K562 (cell line): ENCODE measurements at regions not wholly inside any gene's neighbourhood (a gene's known extent, or its start where the extent isn't known, plus 50 kb on each side); places are given as distances from the start of the nearest gene placed in this dataset.

ENCODE experiments used
- ATAC-seq: fragments of 200-7000 bp; cut with Tn5 transposase; 3 replicates; pipeline ENCODE4 v1.9.1; 2020; ENCODE audit warnings: moderate library complexity
- BruUV-seq: library from RNA; stranded (reverse); fragments of 400-500 nt; replicated peaks from 2 replicates; lab custom pipeline; 2021; lab: Mats Ljungman, UMichigan
- CTCF ChIA-PET: fragments of 300-600 bp; formaldehyde crosslinking; extraction: SDS; loops from one replicate; lab custom pipeline; 2021; ENCODE audit warnings: low intra/inter-chr PET ratio; lab: Yijun Ruan, JAX
- POLR2A ChIA-PET: fragments of 300-600, 350-650 bp; sonication (Branson Sonifier 250); formaldehyde crosslinking; extraction: SDS; loops from one replicate; lab custom pipeline; 2021; ENCODE audit warnings: antibody characterized with exemption, inconsistent platforms; lab: Yijun Ruan, JAX
- DNase-seq, 4 experiments: peaks; one replicate each; pipeline versions ENCODE4 v3.0.0 to v3.0.0-alpha.2; 2011 to 2018; ENCODE audit warnings: low spot score in 3 of 4, mixed read lengths in 3 of 4; ENCODE audit errors: extremely low read depth in 1 of 4
- FAIRE-seq: peaks from 2 replicates; lab custom pipeline; 2011; peaks lifted over from hg19 to GRCh38; lab: Jason Lieb, UNC
- H2AFZ ChIP-seq: 2 replicates; pipeline ENCODE4 v1.6.0; 2011; ENCODE audit warnings: low read depth, low read length, control low read depth, inconsistent platforms
- H3K27ac ChIP-seq: fragments of 200-600 bp; 3 replicates; pipeline ENCODE4 v1.8.0; 2011; ENCODE audit warnings: low read depth, mild to moderate bottlenecking, control low read depth, inconsistent platforms, low read length, moderate library complexity, mixed read lengths; ENCODE audit errors: extremely low read depth
- H3K27me3 ChIP-seq, 2 experiments: fragments of 300-600 bp in 1 of 2; 2 replicates in 1 of 2; 3 replicates in 1 of 2; pipeline versions ENCODE4 v1.6.0 to v1.8.0; 2011; ENCODE audit warnings: inconsistent platforms in 2 of 2, low read length in 2 of 2, mild to moderate bottlenecking in 1 of 2, mixed read lengths in 1 of 2, moderate library complexity in 1 of 2; ENCODE audit not compliant: control insufficient read depth in 2 of 2, insufficient read depth in 2 of 2
- H3K36me3 ChIP-seq: fragments of 300-600 bp; 3 replicates; pipeline ENCODE4 v1.8.0; 2011; ENCODE audit warnings: mild to moderate bottlenecking, low read length, inconsistent platforms; ENCODE audit not compliant: control insufficient read depth, insufficient read depth
- H3K4me1 ChIP-seq, 2 experiments: fragments of 200-600 bp in 1 of 2; replicated peaks in 1 of 2; 2 replicates in 1 of 2; 3 replicates in 1 of 2; pipeline versions ENCODE4 v1.5.1 to v1.8.0; 2011; ENCODE audit warnings: inconsistent platforms in 2 of 2, low read length in 2 of 2, mild to moderate bottlenecking in 1 of 2, mixed read lengths in 1 of 2, moderate library complexity in 1 of 2; ENCODE audit not compliant: control insufficient read depth in 2 of 2, insufficient read depth in 2 of 2
- H3K4me2 ChIP-seq: 2 replicates; pipeline ENCODE4 v1.6.1; 2011; ENCODE audit warnings: low read length, control low read depth, inconsistent platforms, mixed read lengths; ENCODE audit not compliant: insufficient read depth
- H3K4me3 ChIP-seq: fragments of 200-600 bp; sonication (generic), shearing (Covaris generic); 2 replicates; pipeline ENCODE4 v1.5.1; 2016; ENCODE audit warnings: control low read depth, inconsistent platforms
- H3K79me2 ChIP-seq: fragments of 200-600 bp; 3 replicates; pipeline ENCODE4 v1.8.0; 2011; ENCODE audit warnings: low read length, inconsistent platforms; ENCODE audit not compliant: control insufficient read depth, insufficient read depth
- H3K9ac ChIP-seq, 2 experiments: 2 replicates each; pipeline versions ENCODE4 v1.6.0 to v1.6.1; 2011; ENCODE audit warnings: low read depth in 2 of 2, low read length in 2 of 2, control low read depth in 1 of 2, inconsistent platforms in 1 of 2, mild to moderate bottlenecking in 1 of 2, mixed read lengths in 1 of 2; ENCODE audit not compliant: insufficient read depth in 1 of 2
- H3K9me1 ChIP-seq: one replicate; pipeline ENCODE4 v1.6.0; 2011; ENCODE audit warnings: inconsistent platforms, mild to moderate bottlenecking, low read length, moderate library complexity; ENCODE audit not compliant: control insufficient read depth, insufficient read depth
- H3K9me3 ChIP-seq: replicated peaks from 2 replicates; pipeline ENCODE4 v1.5.1; 2011; ENCODE audit warnings: low read depth, low read length, inconsistent platforms; ENCODE audit not compliant: control insufficient read depth, insufficient read depth
- H4K20me1 ChIP-seq: replicated peaks from 2 replicates; pipeline ENCODE4 v1.6.1; 2011; ENCODE audit warnings: low read length, inconsistent platforms, mixed read lengths; ENCODE audit not compliant: control insufficient read depth, insufficient read depth
- CHD4 ChIP-seq: fragments of 200-600 bp; sonication (generic); IDR thresholded peaks from 3 replicates; pipeline ENCODE4 v1.6.1; 2012; ENCODE audit warnings: low read depth, mild to moderate bottlenecking, mixed read lengths, low read length, inconsistent platforms; ENCODE audit not compliant: insufficient read depth, insufficient replicate concordance, poor library complexity, severe bottlenecking
- MAZ ChIP-seq, 2 experiments: fragments of 450-650 bp in 1 of 2; sonication (generic) in 1 of 2; formaldehyde crosslinking; IDR thresholded peaks in 1 of 2; conservative IDR thresholded peaks in 1 of 2; 2 replicates each; pipeline versions ENCODE4 v1.4.0 to v1.5.0; 2020; ENCODE audit warnings: mild to moderate bottlenecking in 1 of 2, missing genetic modification reagents in 1 of 2
- ZNF766 ChIP-seq: fragments of 200-800 bp; sonication (Bioruptor generic); conservative IDR thresholded peaks from 2 replicates; pipeline ENCODE4 v1.6.1; 2016; ENCODE audit warnings: missing genetic modification characterization, missing compliant biosample characterization
- WGBS: fragments of 100-300 bp; shearing (Covaris generic); methylation state at CpG from one replicate; pipeline ENCODE4 v1.1.6; 2016; ENCODE audit warnings: low coverage, mixed read lengths; ENCODE audit not compliant: insufficient coverage; ENCODE audit errors: missing lambda C conversion rate; 5-methylcytosine and 5-hydroxymethylcytosine counted together
- in situ Hi-C: fragments of 300-500 bp; cut with MboI; formaldehyde crosslinking; loops from 4 replicates; pipeline ENCODE4 v1.15.0; 2018; ENCODE audit warnings: inconsistent platforms, mixed read lengths
- intact Hi-C: fragments of 100-400 bp; cut with micrococcal nuclease; formaldehyde crosslinking; loops from 2 replicates; pipeline ENCODE4 v1.14.2; 2022
- TF ChIP-seq, protein P1 (sequence below): fragments of 450-650 bp; IDR thresholded peaks from 2 replicates; pipeline ENCODE4 v1.7.0; 2016; ENCODE audit warnings: borderline replicate concordance

DNA sequence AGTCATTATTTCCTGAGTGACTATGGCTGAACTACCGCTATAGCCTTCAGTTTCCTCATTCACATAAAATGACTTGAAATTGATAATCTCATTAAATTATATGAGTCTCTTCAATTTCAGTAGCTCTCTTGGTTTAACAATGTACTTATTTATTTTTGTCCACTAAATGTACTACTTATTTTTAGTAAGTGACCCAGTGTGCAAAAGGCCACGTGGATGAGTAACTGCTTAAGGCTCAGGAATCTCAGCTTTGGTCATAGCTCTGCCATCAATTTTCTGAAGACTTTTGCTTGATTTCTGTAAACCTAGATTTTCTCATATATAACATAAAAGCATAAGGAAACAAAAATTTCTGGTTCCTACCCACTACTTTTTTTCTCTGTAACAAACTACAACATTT lies 1132.9 kb upstream of the CDH8 start (continued):
- TF ChIP-seq, protein P1, sequence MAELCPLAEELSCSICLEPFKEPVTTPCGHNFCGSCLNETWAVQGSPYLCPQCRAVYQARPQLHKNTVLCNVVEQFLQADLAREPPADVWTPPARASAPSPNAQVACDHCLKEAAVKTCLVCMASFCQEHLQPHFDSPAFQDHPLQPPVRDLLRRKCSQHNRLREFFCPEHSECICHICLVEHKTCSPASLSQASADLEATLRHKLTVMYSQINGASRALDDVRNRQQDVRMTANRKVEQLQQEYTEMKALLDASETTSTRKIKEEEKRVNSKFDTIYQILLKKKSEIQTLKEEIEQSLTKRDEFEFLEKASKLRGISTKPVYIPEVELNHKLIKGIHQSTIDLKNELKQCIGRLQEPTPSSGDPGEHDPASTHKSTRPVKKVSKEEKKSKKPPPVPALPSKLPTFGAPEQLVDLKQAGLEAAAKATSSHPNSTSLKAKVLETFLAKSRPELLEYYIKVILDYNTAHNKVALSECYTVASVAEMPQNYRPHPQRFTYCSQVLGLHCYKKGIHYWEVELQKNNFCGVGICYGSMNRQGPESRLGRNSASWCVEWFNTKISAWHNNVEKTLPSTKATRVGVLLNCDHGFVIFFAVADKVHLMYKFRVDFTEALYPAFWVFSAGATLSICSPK = no peak
- no peak for TF ChIP-seq CHD4

DNA sequence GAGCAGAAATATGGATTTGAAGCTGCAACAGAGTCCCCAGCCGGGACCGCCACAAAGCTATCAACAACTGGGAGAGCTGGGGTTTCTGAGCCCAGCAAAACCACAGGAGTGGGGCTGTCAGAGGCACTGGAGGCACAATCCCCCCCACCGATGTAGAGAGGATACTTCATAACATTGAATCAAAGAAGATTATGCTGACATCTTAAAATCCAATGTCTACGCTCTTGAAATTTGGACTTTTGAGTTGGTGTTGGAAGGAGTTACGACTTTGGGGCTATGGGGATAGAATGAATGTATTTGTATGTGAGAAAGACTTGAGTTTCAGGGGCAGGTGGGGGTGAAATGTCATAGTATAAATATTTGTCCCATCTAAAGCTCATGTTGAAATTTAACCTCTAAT lies 1121.6 kb upstream of the CDH8 start:
- no peak for ATAC-seq
- WGBS = 3% methylated on average over 5 of the region's 5 CpGs

More for the DNA sequence above, 1121.6 kb upstream of the CDH8 start:
- Histone ChIP-seq H3K36me3 (no peaks in the 10 kb centered on the region), H3K9me1 (no peaks in the 10 kb centered on the region), H3K27me3 (no peaks in the 10 kb centered on the region), H3K9ac (no peak overlapping the region), H3K4me1 (no peaks in the 10 kb centered on the region), H3K4me2 (no peak overlapping the region), H4K20me1 (no peaks in the 10 kb centered on the region), H3K79me2 (no peaks in the 10 kb centered on the region), H3K27ac (no peak overlapping the region), H3K4me3 (no peak overlapping the region), H2AFZ (no peak overlapping the region), H3K9me3 (no peaks in the 10 kb centered on the region)
- no peak for TF ChIP-seq ZNF766 (CRISPR knock-in tag)
- no peak for TF ChIP-seq MAZ (CRISPR knock-in tag; conservative IDR thresholded peaks at IDR 0.05 in 1 of 2, IDR thresholded peaks at IDR 0.05 in 1 of 2)
- in situ Hi-C loops = no loop called here
- ChIA-PET CTCF (no interaction called here), POLR2A (no interaction called here)
- no peak for DNase-seq
- intact Hi-C loops = no loop called here
- FAIRE-seq = no peak
- BruUV-seq = no TSS peak
